ENCODE measurements at regions not wholly inside any gene's neighbourhood (a gene's known extent, or its start where the extent isn't known, plus 50 kb on each side); places are given as distances from the start of the nearest gene placed in this dataset.

- intact Hi-C loops (cut with micrococcal nuclease): no loop called here
- CTCF ChIA-PET: no interaction called here
These were observed 133.5 kb upstream of the CDK13 start for GRCh38 chr7:39816462-39817060.

GRCh38 chr7:39819514-39819913, 130.5 kb upstream of the CDK13 start:
- H3K4me1 Mint-ChIP-seq (ENCODE audit: insufficient read depth, unreplicated experiment): no peaks in the 10 kb centered on the region
- H3K4me3 Mint-ChIP-seq (ENCODE audit: unreplicated experiment): no peak overlapping the region
- H3K27me3 Mint-ChIP-seq (ENCODE audit: insufficient read depth, unreplicated experiment): peaks cover 77% of the 10 kb centered on the region
- CTCF ChIA-PET: no interaction called here
- no peak for DNase-seq (ENCODE audit: unreplicated experiment)
- TF ChIP-seq CTCF (IDR thresholded peaks at IDR 0.05; ENCODE audit: unreplicated experiment): no peak
- POLR2A ChIA-PET: interaction anchor here (0.6 kb wide), 1 partner anchor 147 kb away, joined by 4 read pairs; no protein-coding TSS in a partner anchor
- H3K27ac Mint-ChIP-seq (ENCODE audit: low read depth, unreplicated experiment): no peak overlapping the region
- intact Hi-C loops (cut with micrococcal nuclease): no loop called here
- BruUV-seq (replicated peaks): no TSS peak
- H3K9me3 Mint-ChIP-seq (ENCODE audit: unreplicated experiment): no peaks in the 10 kb centered on the region
- H3K36me3 Mint-ChIP-seq (ENCODE audit: insufficient read depth, unreplicated experiment): no peaks in the 10 kb centered on the region

More at GRCh38 chr7:39816462-39817060, 133.5 kb upstream of the CDK13 start:
- no peak overlapping the region for H3K4me3 Mint-ChIP-seq (ENCODE audit: unreplicated experiment)
- POLR2A ChIA-PET: no interaction called here
- TF ChIP-seq CTCF (IDR thresholded peaks at IDR 0.05; ENCODE audit: unreplicated experiment): no peak
- H3K27ac Mint-ChIP-seq (ENCODE audit: low read depth, unreplicated experiment): no peak overlapping the region
- H3K27me3 Mint-ChIP-seq (ENCODE audit: insufficient read depth, unreplicated experiment): peaks cover 64% of the 10 kb centered on the region
- no TSS peak for BruUV-seq (replicated peaks)
- no peaks in the 10 kb centered on the region for H3K36me3 Mint-ChIP-seq (ENCODE audit: insufficient read depth, unreplicated experiment)
- H3K4me1 Mint-ChIP-seq (ENCODE audit: insufficient read depth, unreplicated experiment): peaks cover 6% of the 10 kb centered on the region
- no peak for DNase-seq (ENCODE audit: unreplicated experiment)
- no peaks in the 10 kb centered on the region for H3K9me3 Mint-ChIP-seq (ENCODE audit: unreplicated experiment)

- Mint-ChIP-seq H3K4me3 (ENCODE audit: unreplicated experiment) (no peak overlapping the region), H3K4me1 (ENCODE audit: insufficient read depth, unreplicated experiment) (no peaks in the 10 kb centered on the region), H3K9me3 (ENCODE audit: unreplicated experiment) (no peaks in the 10 kb centered on the region), H3K27me3 (ENCODE audit: insufficient read depth, unreplicated experiment) (peaks cover 61% of the 10 kb centered on the region), H3K27ac (ENCODE audit: low read depth, unreplicated experiment) (no peak overlapping the region), H3K36me3 (ENCODE audit: insufficient read depth, unreplicated experiment) (no peaks in the 10 kb centered on the region)
- no peak for TF ChIP-seq CTCF (IDR thresholded peaks at IDR 0.05; ENCODE audit: unreplicated experiment)
- BruUV-seq (replicated peaks): no TSS peak
- CTCF ChIA-PET: interaction anchor here (0.7 kb wide), 1 partner anchor 77 kb away, joined by 3 read pairs; no protein-coding TSS in a partner anchor
- POLR2A ChIA-PET: no interaction called here
- DNase-seq (ENCODE audit: unreplicated experiment): no peak
- intact Hi-C loops (cut with micrococcal nuclease): no loop called here
These were observed 125.4 kb upstream of the CDK13 start for GRCh38 chr7:39824456-39825200.

GRCh38 chr7:39825401-39825980, 124.6 kb upstream of the CDK13 start:
- no peaks in the 10 kb centered on the region for H3K4me1 Mint-ChIP-seq (ENCODE audit: insufficient read depth, unreplicated experiment)
- peaks cover 52% of the 10 kb centered on the region for H3K27me3 Mint-ChIP-seq (ENCODE audit: insufficient read depth, unreplicated experiment)
- DNase-seq (ENCODE audit: unreplicated experiment): no peak
- H3K36me3 Mint-ChIP-seq (ENCODE audit: insufficient read depth, unreplicated experiment): no peaks in the 10 kb centered on the region
- intact Hi-C loops (cut with micrococcal nuclease): no loop called here
- H3K9me3 Mint-ChIP-seq (ENCODE audit: unreplicated experiment): no peaks in the 10 kb centered on the region
- no peak overlapping the region for H3K27ac Mint-ChIP-seq (ENCODE audit: low read depth, unreplicated experiment)
- CTCF ChIA-PET: no interaction called here
- POLR2A ChIA-PET: no interaction called here
- no peak for TF ChIP-seq CTCF (IDR thresholded peaks at IDR 0.05; ENCODE audit: unreplicated experiment)
- H3K4me3 Mint-ChIP-seq (ENCODE audit: unreplicated experiment): no peak overlapping the region
- BruUV-seq (replicated peaks): no TSS peak
